Nephron (organoid): ENCODE measurements at regions not wholly inside any gene's neighbourhood (a gene's known extent, or its start where the extent isn't known, plus 50 kb on each side); places are given as distances from the start of the nearest gene placed in this dataset.

Experiments used
- H3K27ac Mint-ChIP-seq, 3 experiments: 2 replicates each; pipeline ENCODE4 v1.8.0; 2020; ENCODE audit warnings: mixed read lengths in 3 of 3, mild to moderate bottlenecking in 2 of 3, moderate library complexity in 1 of 3
- H3K27me3 Mint-ChIP-seq: 2 replicates; pipeline ENCODE4 v1.8.0; 2021; ENCODE audit warnings: low read depth, mild to moderate bottlenecking, moderate library complexity, mixed read lengths
- H3K36me3 Mint-ChIP-seq: 2 replicates; pipeline ENCODE4 v1.8.0; 2020; ENCODE audit warnings: low read depth, mixed read lengths
- H3K4me1 Mint-ChIP-seq: 2 replicates; pipeline ENCODE4 v1.8.0; 2020; ENCODE audit warnings: mixed read lengths
- H3K4me3 Mint-ChIP-seq, 3 experiments: 2 replicates each; pipeline ENCODE4 v1.8.0; 2020; ENCODE audit warnings: mild to moderate bottlenecking in 3 of 3, mixed read lengths in 3 of 3, moderate library complexity in 2 of 3
- H3K9me3 Mint-ChIP-seq: 2 replicates; pipeline ENCODE4 v1.8.0; 2020; ENCODE audit warnings: mixed read lengths
- CTCF ChIP-seq, 3 experiments: fragments of 200-600 bp; sonication (generic); IDR thresholded peaks; one replicate each; pipeline ENCODE4 v1.5.0; 2021; ENCODE audit warnings: antibody characterized with exemption in 3 of 3; ENCODE audit not compliant: unreplicated experiment in 3 of 3

DNA sequence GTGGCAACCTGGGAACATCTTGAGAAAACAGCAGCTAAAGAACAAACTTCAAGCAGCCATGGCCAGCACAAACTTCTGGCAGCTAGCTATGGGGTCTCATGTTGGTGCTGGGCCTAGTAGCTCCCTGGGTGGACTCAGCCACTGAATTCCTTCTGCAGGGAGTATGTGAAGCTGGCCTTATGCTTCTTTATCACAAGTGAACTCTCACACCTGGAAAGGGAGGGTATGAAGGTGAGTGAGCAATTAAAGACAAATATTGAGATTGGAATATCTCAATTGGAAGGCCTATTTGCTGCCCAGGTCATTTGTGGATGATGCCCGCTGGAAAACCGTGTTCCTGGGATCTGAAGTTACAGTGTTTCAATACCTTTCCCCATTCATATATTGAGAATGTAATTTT, 153.3 kb upstream of the RPS6KA3 start:
- Mint-ChIP-seq H3K27ac (no peak overlapping the region), H3K4me1 (no peaks in the 10 kb centered on the region), H3K36me3 (no peaks in the 10 kb centered on the region), H3K27me3 (no peaks in the 10 kb centered on the region), H3K9me3 (peaks cover 15% of the 10 kb centered on the region), H3K4me3 (no peak overlapping the region)
- no peak for TF ChIP-seq CTCF (IDR thresholded peaks at IDR 0.05; ENCODE audit: unreplicated experiment in 3 of 3)

DNA sequence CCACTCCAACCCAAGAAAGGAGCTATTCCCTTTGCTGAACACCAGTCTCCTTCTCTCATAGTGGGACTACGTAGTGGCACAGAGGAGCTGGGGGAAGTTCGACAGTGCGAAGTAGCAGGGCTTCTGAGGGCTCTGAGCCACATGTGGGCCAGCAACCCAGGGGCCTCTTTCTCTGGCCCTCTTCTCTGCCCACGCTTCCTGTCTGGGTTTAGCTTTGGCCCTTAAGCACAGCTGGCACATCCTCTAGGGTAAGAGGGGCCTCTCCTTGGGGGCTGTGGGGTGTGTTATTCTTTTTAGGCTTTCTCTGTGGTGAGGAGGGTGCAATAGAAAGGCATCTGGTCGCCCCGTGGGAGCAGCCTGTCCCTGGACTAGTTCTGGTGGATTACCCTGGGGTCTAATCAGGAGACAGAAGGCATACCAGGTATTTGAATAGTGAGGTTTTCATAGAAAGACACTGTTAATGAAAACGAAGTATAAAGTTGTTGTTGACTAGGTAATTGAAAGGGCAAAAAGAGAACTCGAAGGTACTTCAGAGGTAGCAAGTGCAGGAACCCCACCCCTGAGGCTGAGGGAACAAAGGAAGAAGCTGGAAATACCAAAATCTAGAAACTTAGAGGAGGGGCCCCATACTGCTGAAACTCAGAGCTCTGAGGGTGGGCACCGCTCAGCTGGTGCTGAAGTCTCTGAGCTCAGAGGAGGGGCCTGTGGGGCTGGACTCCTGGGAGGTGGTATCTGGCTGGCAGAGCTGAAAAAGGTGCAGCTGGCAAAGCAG, 151.9 kb upstream of the RPS6KA3 start:
- no peak overlapping the region for H3K4me3 Mint-ChIP-seq
- H3K27ac Mint-ChIP-seq: no peak overlapping the region
- peaks cover 12% of the 10 kb centered on the region for H3K9me3 Mint-ChIP-seq
- H3K36me3 Mint-ChIP-seq: no peaks in the 10 kb centered on the region
- no peaks in the 10 kb centered on the region for H3K27me3 Mint-ChIP-seq
- H3K4me1 Mint-ChIP-seq: no peaks in the 10 kb centered on the region
- no peak for TF ChIP-seq CTCF (IDR thresholded peaks at IDR 0.05; ENCODE audit: unreplicated experiment in 3 of 3)

GRCh38 chrX:20414762-20415445, 148.2 kb upstream of the RPS6KA3 start:
- Mint-ChIP-seq H3K36me3 (no peaks in the 10 kb centered on the region), H3K27ac (no peak overlapping the region), H3K9me3 (peaks cover 25% of the 10 kb centered on the region), H3K27me3 (peaks cover 3% of the 10 kb centered on the region), H3K4me1 (no peaks in the 10 kb centered on the region), H3K4me3 (no peak overlapping the region)
- TF ChIP-seq CTCF (IDR thresholded peaks at IDR 0.05; ENCODE audit: unreplicated experiment in 3 of 3): no peak

- no peaks in the 10 kb centered on the region for H3K4me1 Mint-ChIP-seq
- H3K27ac Mint-ChIP-seq: no peak overlapping the region
- no peak overlapping the region for H3K4me3 Mint-ChIP-seq
- no peaks in the 10 kb centered on the region for H3K36me3 Mint-ChIP-seq
- peaks cover 3% of the 10 kb centered on the region for H3K27me3 Mint-ChIP-seq
- TF ChIP-seq CTCF (IDR thresholded peaks at IDR 0.05; ENCODE audit: unreplicated experiment in 3 of 3): no peak
- H3K9me3 Mint-ChIP-seq: peaks cover 25% of the 10 kb centered on the region
These were observed 147.4 kb upstream of the RPS6KA3 start for GRCh38 chrX:20414066-20414465.

DNA sequence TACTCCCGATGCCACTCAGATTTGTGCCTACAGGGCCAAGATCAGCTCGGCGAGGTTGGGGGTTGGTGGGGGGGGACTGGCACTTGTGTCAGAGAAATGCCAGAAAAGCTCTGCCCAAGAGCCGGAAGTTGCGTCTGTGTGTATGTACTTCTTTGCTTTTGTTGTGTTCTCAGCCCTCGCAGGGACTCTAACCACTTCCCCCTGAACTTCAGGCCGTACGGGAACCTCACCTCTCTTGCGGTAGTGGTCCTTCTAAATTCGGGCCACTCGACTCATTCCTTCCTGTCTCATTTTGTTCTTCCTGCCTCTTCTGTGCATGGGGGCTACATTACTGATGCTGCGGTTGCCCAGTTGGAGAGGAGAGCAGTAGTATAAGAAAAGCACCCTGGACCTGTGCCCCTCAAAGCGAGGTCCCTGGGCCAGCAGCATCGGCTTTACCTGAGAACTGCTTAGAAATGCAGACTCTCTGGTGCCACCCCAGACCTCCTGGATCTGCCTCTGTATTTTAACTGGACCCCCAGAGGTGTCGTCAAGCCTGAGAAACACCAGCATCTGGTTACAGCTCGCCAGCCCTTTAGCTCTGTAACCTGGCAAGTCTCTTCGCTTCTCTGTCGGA, 146.3 kb upstream of the RPS6KA3 start:
- Mint-ChIP-seq H3K4me3 (no peak overlapping the region), H3K27me3 (peaks cover 3% of the 10 kb centered on the region), H3K9me3 (peaks cover 31% of the 10 kb centered on the region), H3K4me1 (no peaks in the 10 kb centered on the region), H3K36me3 (no peaks in the 10 kb centered on the region), H3K27ac (no peak overlapping the region)
- TF ChIP-seq CTCF (IDR thresholded peaks at IDR 0.05; ENCODE audit: unreplicated experiment in 3 of 3): no peak
